ENCODE measurements at regions not wholly inside any gene's neighbourhood (a gene's known extent, or its start where the extent isn't known, plus 50 kb on each side); places are given as distances from the start of the nearest gene placed in this dataset.

- TF ChIP-seq CTCF (optimal IDR thresholded peaks at IDR 0.05 in 1 of 3, IDR thresholded peaks at IDR 0.05 in 1 of 3, conservative IDR thresholded peaks at IDR 0.05 in 1 of 3; ENCODE audit: extremely low read depth in 1 of 3, insufficient read depth in 2 of 3, low read length in 3 of 3): no peak
- no peak for TF ChIP-seq EZH2 (IDR thresholded peaks at IDR 0.05; ENCODE audit: low read length)
Measured at GRCh38 chr13:79614250-79614918, 133.4 kb downstream of the NDFIP2 start.

All from keratinocyte (primary cell).